HEK293 (cell line): ENCODE measurements at regions not wholly inside any gene's neighbourhood (a gene's known extent, or its start where the extent isn't known, plus 50 kb on each side); places are given as distances from the start of the nearest gene placed in this dataset.

ENCODE experiments used
- CTCF ChIA-PET: fragments of 350-600 bp; formaldehyde crosslinking; extraction: SDS; loops from one replicate; lab custom pipeline; 2021; ENCODE audit warnings: antibody characterized with exemption; lab: Yijun Ruan, JAX
- POLR2A ChIA-PET: fragments of 300-600 bp; formaldehyde crosslinking; extraction: SDS; loops from one replicate; lab custom pipeline; 2020; ENCODE audit warnings: antibody characterized with exemption, inconsistent platforms; lab: Yijun Ruan, JAX
- H3K27ac ChIP-seq: fragments of 200-500 bp; sonication (Bioruptor generic); 2 replicates; pipeline ENCODE4 v1.5.1; 2014; ENCODE audit warnings: low read depth, low read length, control low read depth, inconsistent platforms; ENCODE audit errors: extremely low read depth
- H3K36me3 ChIP-seq, 2 experiments: fragments of 200-500 bp in 1 of 2; sonication (Bioruptor generic) in 1 of 2; 1 replicate in 1 of 2; 2 replicates in 1 of 2; pipeline ENCODE4 v1.5.1; 2014 to 2017; ENCODE audit warnings: inconsistent platforms in 2 of 2, low read length in 2 of 2; ENCODE audit not compliant: control insufficient read depth in 2 of 2, insufficient read depth in 1 of 2
- H3K4me1 ChIP-seq: fragments of 200-500 bp; sonication (Bioruptor generic); 2 replicates; pipeline ENCODE4 v1.5.1; 2014; ENCODE audit warnings: mild to moderate bottlenecking, low read length, inconsistent platforms; ENCODE audit not compliant: control insufficient read depth, insufficient read depth
- H3K4me3 ChIP-seq: 2 replicates; pipeline ENCODE4 v1.5.1; 2011; ENCODE audit warnings: low read depth, mild to moderate bottlenecking, control low read depth, low read length, moderate library complexity
- H3K9me3 ChIP-seq: fragments of 200-500 bp; sonication (Bioruptor generic); 2 replicates; pipeline ENCODE4 v1.5.1; 2014; ENCODE audit warnings: low read depth, low read length, inconsistent platforms; ENCODE audit not compliant: control insufficient read depth, insufficient read depth
- BCL11B ChIP-seq: fragments of 450-650 bp; formaldehyde crosslinking; IDR thresholded peaks from 2 replicates; pipeline ENCODE4 v1.5.1; 2016; ENCODE audit warnings: low read depth, missing biosample characterization, missing genetic modification characterization
- GLI2 ChIP-seq: fragments of 450-650 bp; formaldehyde crosslinking; IDR thresholded peaks from 2 replicates; pipeline ENCODE4; 2017; ENCODE audit warnings: missing biosample characterization, missing genetic modification characterization, low read depth, borderline replicate concordance
- GLI4 ChIP-seq: fragments of 450-650 bp; formaldehyde crosslinking; IDR thresholded peaks from 2 replicates; pipeline ENCODE4 v1.5.1; 2016; ENCODE audit warnings: missing biosample characterization, missing genetic modification characterization
- PRDM6 ChIP-seq: fragments of 450-650 bp; formaldehyde crosslinking; IDR thresholded peaks from 2 replicates; pipeline ENCODE4 v1.5.1; 2017; ENCODE audit warnings: missing biosample characterization, missing genetic modification characterization
- SCRT1 ChIP-seq: fragments of 450-650 bp; formaldehyde crosslinking; IDR thresholded peaks from 2 replicates; pipeline ENCODE4 v1.5.1; 2016; ENCODE audit warnings: missing biosample characterization, missing genetic modification characterization, borderline replicate concordance
- SCRT2 ChIP-seq: fragments of 450-650 bp; formaldehyde crosslinking; IDR thresholded peaks from 2 replicates; pipeline ENCODE4 v1.5.1; 2016; ENCODE audit warnings: missing biosample characterization, missing genetic modification characterization
- SP7 ChIP-seq: fragments of 450-650 bp; formaldehyde crosslinking; IDR thresholded peaks from 2 replicates; pipeline ENCODE4 v1.5.1; 2016; ENCODE audit warnings: missing biosample characterization, missing genetic modification characterization
- ZBTB20 ChIP-seq: fragments of 450-650 bp; formaldehyde crosslinking; IDR thresholded peaks from 2 replicates; pipeline ENCODE4 v1.5.1; 2016; ENCODE audit warnings: missing biosample characterization, missing genetic modification characterization
- ZFP69B ChIP-seq: fragments of 450-650 bp; formaldehyde crosslinking; IDR thresholded peaks from 2 replicates; pipeline ENCODE4 v1.5.1; 2016; ENCODE audit warnings: missing biosample characterization, missing genetic modification characterization
- ZNF114 ChIP-seq: fragments of 450-650 bp; formaldehyde crosslinking; IDR thresholded peaks from 2 replicates; pipeline ENCODE4 v1.5.0; 2017; ENCODE audit warnings: missing biosample characterization, missing genetic modification characterization
- ZNF140 ChIP-seq: fragments of 450-650 bp; formaldehyde crosslinking; IDR thresholded peaks from 2 replicates; pipeline ENCODE4 v1.5.1; 2016; ENCODE audit warnings: missing biosample characterization, missing genetic modification characterization
- ZNF155 ChIP-seq: fragments of 450-650 bp; formaldehyde crosslinking; IDR thresholded peaks from 2 replicates; pipeline ENCODE4 v1.5.1; 2016; ENCODE audit warnings: missing biosample characterization, missing genetic modification characterization
- ZNF16 ChIP-seq: fragments of 450-650 bp; formaldehyde crosslinking; IDR thresholded peaks from 2 replicates; pipeline ENCODE4 v1.5.1; 2016; ENCODE audit warnings: low read depth, missing biosample characterization, missing genetic modification characterization
- ZNF24 ChIP-seq: fragments of 450-650 bp; formaldehyde crosslinking; IDR thresholded peaks from 2 replicates; pipeline ENCODE4 v1.5.1; 2016; ENCODE audit warnings: missing biosample characterization, missing genetic modification characterization
- ZNF350 ChIP-seq: fragments of 450-650 bp; formaldehyde crosslinking; IDR thresholded peaks from 2 replicates; pipeline ENCODE4 v1.5.0; 2017; ENCODE audit warnings: missing biosample characterization, mild to moderate bottlenecking, missing genetic modification characterization
- ZNF416 ChIP-seq: fragments of 450-650 bp; formaldehyde crosslinking; IDR thresholded peaks from 2 replicates; pipeline ENCODE4 v1.5.1; 2016; ENCODE audit warnings: missing biosample characterization, missing genetic modification characterization
- ZNF544 ChIP-seq: fragments of 450-650 bp; formaldehyde crosslinking; IDR thresholded peaks from 2 replicates; pipeline ENCODE4 v1.5.0; 2017; ENCODE audit warnings: missing biosample characterization, missing genetic modification characterization
- ZNF580 ChIP-seq: fragments of 450-650 bp; formaldehyde crosslinking; IDR thresholded peaks from 2 replicates; pipeline ENCODE4 v1.5.1; 2016; ENCODE audit warnings: missing biosample characterization, missing genetic modification characterization
- ZNF629 ChIP-seq: fragments of 450-650 bp; formaldehyde crosslinking; IDR thresholded peaks from 2 replicates; pipeline ENCODE4 v1.5.1; 2017; ENCODE audit warnings: missing biosample characterization, missing genetic modification characterization
- ZNF692 ChIP-seq: fragments of 450-650 bp; formaldehyde crosslinking; IDR thresholded peaks from 2 replicates; pipeline ENCODE4 v1.5.1; 2016; ENCODE audit warnings: missing biosample characterization, missing genetic modification characterization
- TF ChIP-seq, protein P1 (sequence below): fragments of 450-650 bp; formaldehyde crosslinking; IDR thresholded peaks from 2 replicates; pipeline ENCODE4 v1.5.1; 2016; ENCODE audit warnings: missing biosample characterization, missing genetic modification characterization
- TF ChIP-seq, protein P2 (sequence below): fragments of 450-650 bp; formaldehyde crosslinking; IDR thresholded peaks from 2 replicates; pipeline ENCODE4 v1.5.1; 2016; ENCODE audit warnings: missing biosample characterization, missing genetic modification characterization

- ChIA-PET POLR2A (no interaction called here), CTCF (no interaction called here)
- no peak overlapping the region for H3K4me3 ChIP-seq
- H3K9me3 ChIP-seq: no peaks in the 10 kb centered on the region
- H3K36me3 ChIP-seq: no peaks in the 10 kb centered on the region
- no peak for TF ChIP-seq BCL11B
- TF ChIP-seq ZNF544 (tag by site-specific recombination): no peak
- TF ChIP-seq ZNF416: no peak
- TF ChIP-seq ZFP69B (tag by site-specific recombination): no peak
- no peak for TF ChIP-seq ZNF580
- TF ChIP-seq SP7 (tag by site-specific recombination): no peak
- TF ChIP-seq ZNF155: no peak
- no peak for TF ChIP-seq GLI2 (tag by site-specific recombination)
- TF ChIP-seq ZBTB20 (tag by site-specific recombination): no peak
- TF ChIP-seq ZNF114 (tag by site-specific recombination): no peak
- TF ChIP-seq ZNF350 (tag by site-specific recombination): no peak
- no peak for TF ChIP-seq ZNF16 (tag by site-specific recombination)
- no peak for TF ChIP-seq SCRT1
- no peak for TF ChIP-seq ZNF692 (tag by site-specific recombination)
- TF ChIP-seq SCRT2 (tag by site-specific recombination): no peak
- no peaks in the 10 kb centered on the region for H3K4me1 ChIP-seq
- H3K27ac ChIP-seq: no peak overlapping the region
These were observed 786.5 kb upstream of the ROBO1 start for GRCh38 chr3:80554304-80554703.

GRCh38 chr3:80553211-80553610, 785.4 kb upstream of the ROBO1 start:
- H3K4me1 ChIP-seq: no peaks in the 10 kb centered on the region
- no peaks in the 10 kb centered on the region for H3K9me3 ChIP-seq
- no peak overlapping the region for H3K4me3 ChIP-seq
- CTCF ChIA-PET: interaction anchor here (0.6 kb wide), 1 partner anchor 9 kb away, joined by 3 read pairs; no protein-coding TSS in a partner anchor
- TF ChIP-seq, protein P1, sequence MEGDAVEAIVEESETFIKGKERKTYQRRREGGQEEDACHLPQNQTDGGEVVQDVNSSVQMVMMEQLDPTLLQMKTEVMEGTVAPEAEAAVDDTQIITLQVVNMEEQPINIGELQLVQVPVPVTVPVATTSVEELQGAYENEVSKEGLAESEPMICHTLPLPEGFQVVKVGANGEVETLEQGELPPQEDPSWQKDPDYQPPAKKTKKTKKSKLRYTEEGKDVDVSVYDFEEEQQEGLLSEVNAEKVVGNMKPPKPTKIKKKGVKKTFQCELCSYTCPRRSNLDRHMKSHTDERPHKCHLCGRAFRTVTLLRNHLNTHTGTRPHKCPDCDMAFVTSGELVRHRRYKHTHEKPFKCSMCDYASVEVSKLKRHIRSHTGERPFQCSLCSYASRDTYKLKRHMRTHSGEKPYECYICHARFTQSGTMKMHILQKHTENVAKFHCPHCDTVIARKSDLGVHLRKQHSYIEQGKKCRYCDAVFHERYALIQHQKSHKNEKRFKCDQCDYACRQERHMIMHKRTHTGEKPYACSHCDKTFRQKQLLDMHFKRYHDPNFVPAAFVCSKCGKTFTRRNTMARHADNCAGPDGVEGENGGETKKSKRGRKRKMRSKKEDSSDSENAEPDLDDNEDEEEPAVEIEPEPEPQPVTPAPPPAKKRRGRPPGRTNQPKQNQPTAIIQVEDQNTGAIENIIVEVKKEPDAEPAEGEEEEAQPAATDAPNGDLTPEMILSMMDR (tag by site-specific recombination): no peak
- TF ChIP-seq ZNF629 (tag by site-specific recombination) (no peak), ZNF140 (tag by site-specific recombination) (no peak), ZNF24 (tag by site-specific recombination) (no peak), PRDM6 (no peak), GLI4 (tag by site-specific recombination) (no peak)
- TF ChIP-seq, protein P2, sequence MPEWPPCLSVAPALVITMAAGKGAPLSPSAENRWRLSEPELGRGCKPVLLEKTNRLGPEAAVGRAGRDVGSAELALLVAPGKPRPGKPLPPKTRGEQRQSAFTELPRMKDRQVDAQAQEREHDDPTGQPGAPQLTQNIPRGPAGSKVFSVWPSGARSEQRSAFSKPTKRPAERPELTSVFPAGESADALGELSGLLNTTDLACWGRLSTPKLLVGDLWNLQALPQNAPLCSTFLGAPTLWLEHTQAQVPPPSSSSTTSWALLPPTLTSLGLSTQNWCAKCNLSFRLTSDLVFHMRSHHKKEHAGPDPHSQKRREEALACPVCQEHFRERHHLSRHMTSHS (tag by site-specific recombination): no peak
- no peaks in the 10 kb centered on the region for H3K36me3 ChIP-seq
- no peak overlapping the region for H3K27ac ChIP-seq
- POLR2A ChIA-PET: no interaction called here
